HG02852 (cell line): ENCODE measurements at regions not wholly inside any gene's neighbourhood (a gene's known extent, or its start where the extent isn't known, plus 50 kb on each side); places are given as distances from the start of the nearest gene placed in this dataset.

Experiments used
- ATAC-seq: cut with Tn5 transposase; IDR thresholded peaks from one replicate; pipeline ENCODE4 v1.9.1; 2021; ENCODE audit warnings: mild to moderate bottlenecking, moderate library complexity; ENCODE audit not compliant: unreplicated experiment

DNA sequence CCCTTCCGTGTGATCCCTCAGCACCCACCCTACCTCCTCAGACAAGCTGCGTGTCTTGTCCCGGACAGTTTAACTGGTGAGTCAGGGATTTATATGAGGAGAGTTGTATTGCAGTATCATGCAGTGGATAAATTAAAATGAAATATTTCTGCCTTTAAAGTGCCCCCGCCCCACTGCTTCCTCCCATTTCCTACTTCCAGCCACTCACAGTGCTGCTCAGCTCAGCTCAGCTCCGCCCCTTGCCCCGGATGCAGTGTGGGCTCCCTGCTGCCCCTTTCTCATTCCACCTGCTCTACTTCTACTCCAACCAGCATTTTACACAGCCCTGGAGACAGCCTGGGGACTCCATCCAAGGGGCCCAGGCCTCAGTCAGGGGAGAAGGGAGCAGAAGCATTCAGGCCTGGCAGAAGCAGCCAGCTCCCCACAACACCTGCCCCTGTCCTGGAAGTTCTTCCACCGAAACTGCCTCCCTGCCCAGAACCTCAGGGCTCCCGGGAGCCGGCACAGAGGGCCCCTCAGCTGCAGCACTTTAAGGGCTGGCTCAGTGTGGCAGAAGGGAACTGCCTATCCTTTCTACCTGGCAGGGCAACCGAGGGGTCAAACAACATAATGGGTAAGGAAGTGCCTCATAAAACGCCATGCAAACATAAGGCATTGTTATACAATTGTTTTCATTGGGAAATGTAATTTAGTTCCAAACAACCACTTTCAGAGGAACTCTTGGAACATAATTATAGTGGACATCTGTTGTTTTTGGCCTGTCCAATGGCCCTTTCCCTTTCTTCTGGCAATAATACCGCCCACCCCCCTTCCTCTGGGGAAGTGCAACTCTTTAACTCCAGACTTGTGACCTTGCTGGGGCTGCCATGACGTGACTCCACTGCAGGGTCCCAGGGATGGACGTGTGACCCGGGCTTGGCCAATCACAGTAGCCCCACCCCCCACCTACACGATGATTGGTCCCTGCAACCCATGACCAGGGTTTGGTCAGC lies 102.3 kb downstream of the LIPG start:
- ATAC-seq: no peak

- no peak for ATAC-seq
Measured at GRCh38 chr18:49662506-49662905, 100.6 kb downstream of the LIPG start.

- no peak for ATAC-seq
Measured at GRCh38 chr18:49658823-49659404, 97.1 kb downstream of the LIPG start.

DNA sequence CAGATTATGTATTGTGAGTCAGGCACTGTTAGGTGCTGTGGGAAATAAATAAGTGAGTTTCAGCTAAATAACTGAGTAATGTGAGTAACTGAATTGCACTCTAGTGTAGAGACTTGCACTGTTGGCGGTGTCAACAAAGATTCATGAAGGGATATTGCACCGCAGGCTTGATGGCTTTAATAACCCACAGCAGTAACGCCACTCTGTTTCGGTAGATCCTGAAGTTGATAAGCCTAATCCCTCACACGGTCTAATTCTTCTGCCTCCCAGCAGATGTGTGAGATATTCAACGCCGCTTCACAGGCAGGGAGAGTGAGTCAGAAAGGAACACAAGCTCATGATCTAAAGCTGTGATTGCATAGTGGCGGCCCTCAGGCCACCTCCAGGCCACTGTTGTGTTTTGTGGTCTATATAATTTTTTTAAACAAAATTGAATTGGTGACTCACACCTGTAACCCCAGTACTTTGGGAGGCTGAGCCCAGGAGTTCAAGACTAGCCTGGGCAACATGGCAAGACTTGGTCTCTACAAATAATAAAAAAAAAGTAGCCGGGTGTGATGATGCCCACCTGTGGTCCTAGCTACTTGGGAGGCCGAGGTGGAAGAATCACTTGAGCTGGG lies 94.3 kb downstream of the LIPG start:
- no peak for ATAC-seq

GRCh38 chr18:49655266-49656072 lies 93.6 kb downstream of the LIPG start:
- no peak for ATAC-seq

- ATAC-seq: no peak
Measured at GRCh38 chr18:49654347-49654746, 92.5 kb downstream of the LIPG start.

DNA sequence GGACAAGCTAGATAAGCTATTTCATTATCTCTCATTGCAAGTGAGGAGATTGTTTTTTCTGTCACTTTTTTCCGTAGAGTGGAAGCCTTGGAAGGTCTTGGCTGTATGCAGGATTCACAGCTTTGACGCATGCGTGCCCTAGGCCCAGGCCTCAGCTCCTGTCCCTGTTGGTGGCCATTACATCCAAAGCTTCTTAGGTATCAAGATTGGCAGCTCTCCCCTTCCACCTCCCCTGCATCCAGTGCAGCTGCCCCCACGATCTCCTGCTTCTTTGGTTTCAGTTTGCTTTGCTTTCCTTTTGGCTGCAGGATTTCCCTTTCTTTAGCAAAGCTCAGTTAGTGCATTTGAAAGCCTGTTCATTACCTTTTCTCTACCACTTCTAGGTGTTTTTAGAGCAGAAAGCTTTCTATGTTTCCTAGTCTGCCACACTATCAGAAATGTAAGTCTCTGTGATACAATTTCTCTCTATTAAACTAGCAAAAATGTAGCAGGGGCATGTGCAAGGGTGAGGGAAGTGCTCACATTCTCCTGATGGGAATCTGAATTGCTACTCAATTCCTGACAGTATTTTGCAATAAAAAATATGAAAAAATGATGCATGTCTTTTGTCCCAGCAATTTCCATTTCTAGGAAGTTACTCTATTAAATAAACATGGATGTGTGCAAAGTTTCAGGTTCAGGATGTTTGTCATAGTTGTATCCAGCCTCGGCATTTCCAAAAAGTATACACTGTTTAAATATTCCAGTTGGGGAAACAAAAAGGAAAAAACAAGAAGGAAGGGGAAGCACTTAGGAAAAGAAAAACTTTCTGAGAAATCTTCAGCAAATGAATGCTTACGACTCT lies 91.2 kb downstream of the LIPG start:
- no peak for ATAC-seq

- ATAC-seq: no peak
Measured at GRCh38 chr18:49651033-49651432, 89.2 kb downstream of the LIPG start.

DNA sequence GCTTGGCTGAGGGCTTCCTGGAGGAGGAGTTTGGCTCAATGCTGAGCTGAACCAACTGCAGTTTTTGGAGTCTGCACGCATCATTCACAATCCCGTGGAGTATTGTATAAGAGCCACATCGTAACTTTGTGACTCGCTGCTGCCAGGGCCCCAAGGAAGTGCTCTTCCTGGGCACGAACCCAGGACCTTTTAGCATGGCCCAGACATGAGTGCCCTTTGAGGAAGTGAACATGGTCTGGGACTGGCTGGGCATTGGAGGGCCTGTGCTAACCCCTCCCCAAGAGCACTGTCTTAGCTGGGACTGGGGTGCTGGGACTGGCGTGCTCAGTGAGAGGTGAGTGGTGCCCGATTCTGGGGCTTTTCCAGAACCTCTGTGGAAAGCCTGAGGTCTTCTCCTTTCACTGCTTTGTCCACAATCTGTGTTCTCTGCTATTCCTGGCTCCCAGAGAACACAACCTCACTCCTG lies 88.6 kb downstream of the LIPG start:
- ATAC-seq: no peak

- no peak for ATAC-seq
Measured at GRCh38 chr18:49648811-49649210, 87.0 kb downstream of the LIPG start.
